Muscle layer of colon (tissue), 2 donors: ENCODE measurements at regions not wholly inside any gene's neighbourhood (a gene's known extent, or its start where the extent isn't known, plus 50 kb on each side); places are given as distances from the start of the nearest gene placed in this dataset.

Experiments used
- H3K27ac ChIP-seq: one replicate; pipeline ENCODE4 v1.7.0; 2013; ENCODE audit warnings: low read depth, mild to moderate bottlenecking, low read length, moderate library complexity
- H3K27me3 ChIP-seq, 2 donors: one replicate each; pipeline ENCODE4 v1.7.0; 2013; ENCODE audit warnings: low read length in 2 of 2, mild to moderate bottlenecking in 2 of 2; ENCODE audit not compliant: insufficient read depth in 2 of 2, control insufficient read depth in 1 of 2
- H3K36me3 ChIP-seq: one replicate; pipeline ENCODE4 v1.7.0; 2013; ENCODE audit warnings: mild to moderate bottlenecking, low read length; ENCODE audit not compliant: insufficient read depth
- H3K4me1 ChIP-seq: one replicate; pipeline ENCODE4 v1.7.0; 2013; ENCODE audit warnings: mild to moderate bottlenecking, low read length; ENCODE audit not compliant: insufficient read depth
- H3K4me3 ChIP-seq, 2 donors: one replicate each; pipeline ENCODE4 v1.7.0; 2013; ENCODE audit warnings: low read length in 2 of 2, low read depth in 1 of 2, mild to moderate bottlenecking in 1 of 2, moderate library complexity in 1 of 2
- H3K9ac ChIP-seq: one replicate; pipeline ENCODE4 v1.7.0; 2013; ENCODE audit warnings: low read length
- H3K9me3 ChIP-seq: one replicate; pipeline ENCODE4 v1.7.0; 2013; ENCODE audit warnings: mild to moderate bottlenecking, low read length
- donor health status: abdominal sarcoma.
- donor health status: Adenocarcinoma of cecum.

GRCh38 chr20:56758706-56759105 is 129.6 kb downstream of the TFAP2C start:
- no peaks in the 10 kb centered on the region for H3K27me3 ChIP-seq
- no peak overlapping the region for H3K9ac ChIP-seq
- H3K4me3 ChIP-seq: no peak overlapping the region
- no peaks in the 10 kb centered on the region for H3K36me3 ChIP-seq
- H3K9me3 ChIP-seq: no peaks in the 10 kb centered on the region
- H3K27ac ChIP-seq: no peak overlapping the region
- no peaks in the 10 kb centered on the region for H3K4me1 ChIP-seq

DNA sequence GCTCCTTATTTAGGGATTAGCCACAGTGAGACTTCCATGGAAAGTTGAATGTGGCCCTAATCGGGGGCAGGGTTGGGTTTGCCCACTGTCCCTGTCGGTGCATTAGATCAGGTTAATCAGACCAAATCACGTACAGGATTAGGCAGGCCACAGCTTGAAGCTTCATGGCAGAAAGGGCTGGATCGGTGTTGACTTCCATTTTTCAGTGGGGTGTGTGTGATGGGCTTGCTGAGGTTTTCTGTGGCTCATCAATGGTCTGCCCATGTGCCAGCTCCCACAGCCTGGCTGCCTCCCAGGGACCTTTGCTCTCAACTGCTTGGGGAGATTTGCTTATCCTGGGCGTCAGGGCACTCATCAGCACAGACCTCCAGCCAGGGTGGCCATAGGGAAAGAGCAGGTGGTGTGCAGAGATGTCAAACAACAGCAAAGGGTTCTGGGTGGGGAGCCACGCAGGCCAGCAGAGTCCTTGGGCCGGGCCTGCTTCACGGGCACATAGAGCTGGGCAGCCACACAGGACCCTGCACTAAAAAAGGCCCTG is 130.7 kb downstream of the TFAP2C start:
- Histone ChIP-seq H3K27ac (no peak overlapping the region), H3K4me3 (no peak overlapping the region), H3K9ac (no peak overlapping the region), H3K4me1 (no peaks in the 10 kb centered on the region), H3K36me3 (no peaks in the 10 kb centered on the region), H3K27me3 (no peaks in the 10 kb centered on the region), H3K9me3 (no peaks in the 10 kb centered on the region)

DNA sequence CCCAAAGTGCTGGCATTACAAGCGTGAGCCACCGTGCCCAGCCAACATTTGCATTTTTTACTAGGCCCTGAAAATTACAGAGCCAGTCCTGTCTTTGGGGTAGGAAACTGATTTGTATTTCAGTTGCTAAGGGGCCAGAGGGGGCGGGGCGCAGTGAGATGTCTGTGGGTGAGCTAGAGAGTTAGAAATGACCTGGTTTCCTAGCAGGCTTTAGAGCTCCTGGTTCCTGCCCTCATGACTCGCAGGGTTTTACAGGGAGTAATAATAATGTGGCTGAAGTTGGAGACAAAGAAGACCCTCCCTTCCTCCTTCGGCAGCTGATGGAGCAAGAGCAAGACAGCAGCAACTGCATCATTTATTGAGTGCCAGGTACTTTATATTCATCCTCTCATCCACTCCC is 131.5 kb downstream of the TFAP2C start:
- Histone ChIP-seq H3K9me3 (no peaks in the 10 kb centered on the region), H3K27ac (no peak overlapping the region), H3K4me3 (no peak overlapping the region), H3K4me1 (no peaks in the 10 kb centered on the region), H3K9ac (no peak overlapping the region), H3K36me3 (no peaks in the 10 kb centered on the region), H3K27me3 (no peaks in the 10 kb centered on the region)

DNA sequence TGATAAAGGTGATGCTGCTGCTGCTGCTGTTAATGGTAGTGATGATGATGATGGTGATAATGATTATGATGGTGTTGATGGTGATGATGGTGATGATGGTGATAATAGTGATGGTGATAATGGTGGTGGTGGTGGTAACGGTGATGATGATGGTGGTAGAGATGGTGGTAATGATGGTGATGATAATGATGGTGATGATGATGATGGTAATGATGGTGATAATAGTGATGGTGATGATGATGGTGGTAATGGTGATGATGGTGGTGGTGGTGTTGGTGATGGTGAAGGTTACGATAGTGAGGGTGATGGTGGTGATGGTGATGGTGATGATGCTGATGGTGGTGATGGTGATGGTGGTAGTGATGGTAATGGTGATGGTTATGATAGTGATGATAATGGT is 132.3 kb downstream of the TFAP2C start:
- Histone ChIP-seq H3K36me3 (no peaks in the 10 kb centered on the region), H3K27me3 (no peaks in the 10 kb centered on the region), H3K4me3 (no peak overlapping the region), H3K27ac (no peak overlapping the region), H3K9ac (no peak overlapping the region), H3K9me3 (no peaks in the 10 kb centered on the region), H3K4me1 (no peaks in the 10 kb centered on the region)

DNA sequence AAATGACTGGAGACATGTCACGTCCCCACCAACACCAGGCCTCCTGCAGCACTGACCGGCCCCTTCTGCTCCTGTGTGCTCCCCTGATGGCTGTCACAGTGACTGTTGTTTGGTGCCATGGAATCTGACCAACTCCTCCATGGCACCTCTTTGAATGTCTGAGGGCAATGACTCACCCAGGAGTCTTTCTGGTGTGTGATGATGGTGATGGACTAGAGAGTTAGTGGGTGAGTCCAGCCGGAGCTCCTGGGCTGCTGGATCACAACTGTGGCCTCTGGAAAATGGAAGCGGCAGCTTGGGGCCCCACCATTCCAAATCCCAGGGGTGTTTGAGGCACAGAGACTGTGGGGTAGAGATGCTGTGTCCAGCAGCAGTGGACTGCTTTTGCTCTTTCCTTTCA is 133.3 kb downstream of the TFAP2C start:
- Histone ChIP-seq H3K27me3 (no peaks in the 10 kb centered on the region), H3K36me3 (no peaks in the 10 kb centered on the region), H3K4me1 (no peaks in the 10 kb centered on the region), H3K9me3 (no peaks in the 10 kb centered on the region), H3K9ac (no peak overlapping the region), H3K27ac (no peak overlapping the region), H3K4me3 (no peak overlapping the region)

GRCh38 chr20:56762829-56763228 is 133.7 kb downstream of the TFAP2C start:
- H3K27ac ChIP-seq: no peak overlapping the region

GRCh38 chr20:56764671-56765070 is 135.6 kb downstream of the TFAP2C start:
- no peaks in the 10 kb centered on the region for H3K9me3 ChIP-seq
- H3K27me3 ChIP-seq: no peaks in the 10 kb centered on the region
- no peaks in the 10 kb centered on the region for H3K36me3 ChIP-seq
- no peak overlapping the region for H3K4me3 ChIP-seq
- no peaks in the 10 kb centered on the region for H3K4me1 ChIP-seq
- no peak overlapping the region for H3K27ac ChIP-seq
- no peak overlapping the region for H3K9ac ChIP-seq

More at GRCh38 chr20:56762829-56763228, 133.7 kb downstream of the TFAP2C start:
- Histone ChIP-seq H3K9ac (no peak overlapping the region), H3K27me3 (no peaks in the 10 kb centered on the region), H3K9me3 (no peaks in the 10 kb centered on the region), H3K36me3 (no peaks in the 10 kb centered on the region), H3K4me3 (no peak overlapping the region), H3K4me1 (no peaks in the 10 kb centered on the region)

GRCh38 chr20:56765172-56766073 is 136.3 kb downstream of the TFAP2C start:
- H3K9ac ChIP-seq: no peak overlapping the region
- no peak overlapping the region for H3K4me3 ChIP-seq
- H3K4me1 ChIP-seq: no peaks in the 10 kb centered on the region
- H3K27ac ChIP-seq: no peak overlapping the region
- no peaks in the 10 kb centered on the region for H3K27me3 ChIP-seq
- no peaks in the 10 kb centered on the region for H3K9me3 ChIP-seq
- no peaks in the 10 kb centered on the region for H3K36me3 ChIP-seq

DNA sequence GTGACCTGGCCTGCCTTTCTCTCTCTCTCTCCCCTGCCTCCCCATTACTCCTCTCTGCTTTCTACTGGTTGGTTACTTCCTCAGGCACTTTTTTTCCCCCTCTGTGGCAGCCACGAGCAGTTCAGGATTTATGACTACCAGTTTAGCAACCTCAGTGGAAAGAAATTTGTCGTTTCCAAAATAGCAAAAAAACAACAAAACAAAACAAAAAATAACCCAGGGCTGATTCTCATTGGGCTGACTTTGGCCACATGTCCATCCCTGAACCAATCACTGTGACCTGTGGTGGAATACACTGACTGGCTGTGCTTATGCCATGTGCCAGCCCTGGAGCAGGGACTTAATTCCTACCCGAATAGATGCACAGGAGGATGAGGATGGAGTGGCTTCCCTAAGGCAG is 137.4 kb downstream of the TFAP2C start:
- no peak overlapping the region for H3K4me3 ChIP-seq
- H3K27me3 ChIP-seq: no peaks in the 10 kb centered on the region
- no peaks in the 10 kb centered on the region for H3K9me3 ChIP-seq
- no peaks in the 10 kb centered on the region for H3K36me3 ChIP-seq
- no peak overlapping the region for H3K27ac ChIP-seq
- no peak overlapping the region for H3K9ac ChIP-seq
- no peaks in the 10 kb centered on the region for H3K4me1 ChIP-seq

GRCh38 chr20:56769921-56770600 is 141.0 kb downstream of the TFAP2C start:
- no peaks in the 10 kb centered on the region for H3K36me3 ChIP-seq
- no peaks in the 10 kb centered on the region for H3K4me1 ChIP-seq
- H3K9me3 ChIP-seq: no peaks in the 10 kb centered on the region
- no peak overlapping the region for H3K9ac ChIP-seq
- H3K27me3 ChIP-seq: no peaks in the 10 kb centered on the region
- H3K4me3 ChIP-seq: no peak overlapping the region
- H3K27ac ChIP-seq: no peak overlapping the region

DNA sequence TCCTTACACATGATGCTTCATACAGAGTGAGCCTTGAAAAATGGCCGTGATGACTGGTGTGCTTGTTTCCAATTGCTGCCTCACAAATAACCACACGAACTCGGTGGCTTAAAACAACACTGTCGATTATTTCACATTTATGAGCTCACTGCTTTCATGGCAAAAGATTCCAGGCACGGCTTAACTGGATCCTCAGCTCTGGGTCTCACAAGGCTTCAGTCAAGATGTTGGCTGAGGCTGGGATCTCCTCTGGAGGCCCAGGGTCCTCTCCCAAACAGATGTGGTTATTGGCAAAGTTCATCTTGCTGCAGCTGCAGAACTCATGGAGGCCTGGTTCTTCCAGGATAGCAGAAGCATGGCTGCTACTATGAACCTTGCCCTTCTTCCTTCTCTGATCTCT is 144.6 kb downstream of the TFAP2C start:
- no peak overlapping the region for H3K27ac ChIP-seq
- no peak overlapping the region for H3K4me3 ChIP-seq
- no peaks in the 10 kb centered on the region for H3K9me3 ChIP-seq
- no peaks in the 10 kb centered on the region for H3K36me3 ChIP-seq
- no peaks in the 10 kb centered on the region for H3K27me3 ChIP-seq
- no peak overlapping the region for H3K9ac ChIP-seq
- H3K4me1 ChIP-seq: peaks cover 9% of the 10 kb centered on the region
